ENCODE measurements at regions not wholly inside any gene's neighbourhood (a gene's known extent, or its start where the extent isn't known, plus 50 kb on each side); places are given as distances from the start of the nearest gene placed in this dataset.

DNA sequence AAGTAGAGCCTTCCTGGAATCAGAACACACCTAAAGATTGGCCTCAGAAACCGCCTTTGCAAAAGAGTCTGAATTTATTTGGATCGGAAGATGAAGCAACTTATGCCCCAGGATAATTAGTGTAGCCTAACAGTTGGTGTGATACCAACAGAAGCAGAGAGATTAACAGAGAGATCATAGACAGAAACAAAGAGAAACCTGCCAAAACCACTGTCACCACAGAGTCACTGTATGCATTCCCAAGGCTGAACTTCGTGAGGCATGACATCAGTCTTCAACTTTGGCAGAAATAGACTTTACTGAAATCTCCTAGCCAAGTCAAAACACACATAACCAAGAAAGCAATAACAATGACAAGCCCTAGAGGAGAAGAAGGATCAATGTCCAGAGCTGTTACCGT, 361.8 kb downstream of the ELAVL2 start:
- no peaks in the 10 kb centered on the region for H3K36me3 Mint-ChIP-seq (ENCODE audit: low read depth)
- DNase-seq (ENCODE audit: low read depth, low spot score) = no peak
- TF ChIP-seq CTCF (conservative IDR thresholded peaks at IDR 0.05) = no peak
- H3K27ac Mint-ChIP-seq (ENCODE audit: unreplicated experiment) = no peak overlapping the region
- H3K27me3 Mint-ChIP-seq (ENCODE audit: low read depth) = no peaks in the 10 kb centered on the region
- no peaks in the 10 kb centered on the region for H3K4me1 Mint-ChIP-seq
- H3K4me3 Mint-ChIP-seq = no peak overlapping the region
- H3K9me3 Mint-ChIP-seq = peaks cover 3% of the 10 kb centered on the region

DNA sequence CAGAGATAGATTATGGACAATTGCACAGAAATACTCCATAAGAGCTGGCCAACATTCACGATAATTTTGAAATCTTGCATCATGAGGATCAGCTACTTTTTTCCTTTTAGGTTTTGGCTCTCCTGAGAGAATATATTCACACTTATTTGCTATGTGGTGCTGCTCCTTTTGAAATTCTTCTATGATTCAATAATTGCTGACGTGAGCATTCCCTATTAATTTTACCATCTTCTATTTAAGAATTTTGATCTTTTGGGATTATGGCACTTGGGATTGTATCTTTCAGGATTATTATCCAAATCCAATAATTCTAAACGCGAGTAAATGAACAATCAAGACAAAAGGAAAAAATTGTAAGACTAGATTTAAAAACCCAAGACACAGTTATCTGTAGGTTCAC, 358.8 kb downstream of the ELAVL2 start:
- Mint-ChIP-seq H3K27me3 (ENCODE audit: low read depth) (no peaks in the 10 kb centered on the region), H3K36me3 (ENCODE audit: low read depth) (no peaks in the 10 kb centered on the region), H3K27ac (ENCODE audit: unreplicated experiment) (no peak overlapping the region), H3K4me3 (no peak overlapping the region), H3K4me1 (no peaks in the 10 kb centered on the region), H3K9me3 (peaks cover 4% of the 10 kb centered on the region)
- TF ChIP-seq CTCF (conservative IDR thresholded peaks at IDR 0.05) = no peak
- DNase-seq (ENCODE audit: low read depth, low spot score) = no peak

- no peak for TF ChIP-seq CTCF (conservative IDR thresholded peaks at IDR 0.05)
- DNase-seq (ENCODE audit: low read depth, low spot score) = no peak
- no peak overlapping the region for H3K27ac Mint-ChIP-seq (ENCODE audit: unreplicated experiment)
- no peaks in the 10 kb centered on the region for H3K27me3 Mint-ChIP-seq (ENCODE audit: low read depth)
- no peaks in the 10 kb centered on the region for H3K4me1 Mint-ChIP-seq
- H3K4me3 Mint-ChIP-seq = no peak overlapping the region
- H3K9me3 Mint-ChIP-seq = peaks cover 3% of the 10 kb centered on the region
- no peaks in the 10 kb centered on the region for H3K36me3 Mint-ChIP-seq (ENCODE audit: low read depth)
Measured at GRCh38 chr9:23477908-23478307, 348.1 kb downstream of the ELAVL2 start.

- H3K4me3 Mint-ChIP-seq = no peak overlapping the region
- H3K4me1 Mint-ChIP-seq = no peaks in the 10 kb centered on the region
- H3K36me3 Mint-ChIP-seq (ENCODE audit: low read depth) = no peaks in the 10 kb centered on the region
- no peak for TF ChIP-seq CTCF (conservative IDR thresholded peaks at IDR 0.05)
- peaks cover 3% of the 10 kb centered on the region for H3K9me3 Mint-ChIP-seq
- no peaks in the 10 kb centered on the region for H3K27me3 Mint-ChIP-seq (ENCODE audit: low read depth)
- no peak for DNase-seq (ENCODE audit: low read depth, low spot score)
- H3K27ac Mint-ChIP-seq (ENCODE audit: unreplicated experiment) = no peak overlapping the region
Measured at GRCh38 chr9:23483566-23483965, 342.5 kb downstream of the ELAVL2 start.

DNA sequence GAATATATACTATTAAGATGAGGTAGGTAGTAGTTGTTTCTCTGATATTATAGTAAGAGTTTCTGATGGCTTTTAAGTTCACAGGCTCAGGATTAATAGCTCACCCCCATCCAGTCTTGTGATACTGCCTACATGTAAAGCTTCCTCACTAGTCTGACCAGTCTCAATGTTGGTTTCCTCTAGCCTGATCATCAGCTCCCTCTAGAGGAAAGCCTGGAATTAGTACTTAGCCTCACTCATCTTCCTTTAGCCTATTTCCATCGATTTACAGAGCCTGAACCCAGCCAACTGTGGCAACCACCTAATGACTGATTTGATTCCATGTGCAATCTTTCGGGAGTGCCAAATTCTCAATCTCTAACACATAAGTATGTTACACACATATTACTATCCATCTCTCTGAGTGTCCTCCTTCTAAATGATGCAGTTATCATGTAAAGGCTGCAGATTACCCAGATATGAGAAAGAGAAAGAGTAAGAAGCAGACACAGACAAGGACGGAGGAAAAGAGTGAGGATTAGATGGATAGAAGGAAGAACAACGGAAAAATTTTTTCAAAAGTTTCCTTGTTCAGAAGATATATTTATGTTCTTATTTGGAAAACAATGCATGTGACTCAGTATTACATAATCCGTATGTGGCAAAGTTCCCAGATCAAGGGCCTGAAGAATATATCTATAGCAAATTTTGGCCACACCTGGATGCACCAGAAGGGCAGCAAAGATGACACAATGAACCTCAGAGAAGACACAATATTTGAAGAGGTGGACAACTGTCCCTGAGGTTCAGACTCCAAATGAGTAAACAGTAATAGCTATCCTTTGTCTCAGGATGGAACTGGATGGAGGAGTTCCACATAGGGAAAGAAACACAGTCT, 333.7 kb downstream of the ELAVL2 start:
- Mint-ChIP-seq H3K27me3 (ENCODE audit: low read depth) (no peaks in the 10 kb centered on the region), H3K4me3 (no peak overlapping the region), H3K4me1 (peaks cover 4% of the 10 kb centered on the region), H3K36me3 (ENCODE audit: low read depth) (no peaks in the 10 kb centered on the region), H3K9me3 (no peaks in the 10 kb centered on the region), H3K27ac (ENCODE audit: unreplicated experiment) (no peak overlapping the region)
- TF ChIP-seq CTCF (conservative IDR thresholded peaks at IDR 0.05) = peak; percentile 76
- DNase-seq (ENCODE audit: low read depth, low spot score) = peak; percentile 21
